Stimulated activated CD8-positive, alpha-beta memory T cell treated with anti-CD3 and anti-CD28 coated beads, Interleukin-4, amount 100 ng/mL, for 48 hours (primary cell): ENCODE measurements at regions not wholly inside any gene's neighbourhood (a gene's known extent, or its start where the extent isn't known, plus 50 kb on each side); places are given as distances from the start of the nearest gene placed in this dataset.

Source experiments
- DNase-seq: peaks from one replicate; pipeline ENCODE4 v3.0.0-alpha.2; 2020

DNA sequence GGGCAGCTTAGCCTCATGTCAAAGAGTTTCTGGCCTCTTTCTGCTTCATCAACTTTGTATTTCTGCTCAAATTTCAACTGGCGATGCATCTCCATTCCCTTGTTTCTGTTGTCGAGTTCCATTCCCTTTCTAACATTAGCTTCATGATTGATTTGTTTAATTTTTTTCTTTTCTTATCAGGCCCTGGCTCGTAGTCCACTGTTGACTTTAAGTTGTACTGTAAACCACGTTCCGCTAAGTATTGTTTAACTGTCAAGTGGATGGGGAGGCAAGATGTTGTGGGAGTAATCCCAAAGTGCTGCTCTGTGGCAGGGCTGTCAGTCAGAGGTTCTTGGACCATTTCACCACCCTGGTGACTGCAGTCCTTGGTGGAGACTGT, 309.1 kb downstream of the PSAT1 start:
- DNase-seq = no peak

DNA sequence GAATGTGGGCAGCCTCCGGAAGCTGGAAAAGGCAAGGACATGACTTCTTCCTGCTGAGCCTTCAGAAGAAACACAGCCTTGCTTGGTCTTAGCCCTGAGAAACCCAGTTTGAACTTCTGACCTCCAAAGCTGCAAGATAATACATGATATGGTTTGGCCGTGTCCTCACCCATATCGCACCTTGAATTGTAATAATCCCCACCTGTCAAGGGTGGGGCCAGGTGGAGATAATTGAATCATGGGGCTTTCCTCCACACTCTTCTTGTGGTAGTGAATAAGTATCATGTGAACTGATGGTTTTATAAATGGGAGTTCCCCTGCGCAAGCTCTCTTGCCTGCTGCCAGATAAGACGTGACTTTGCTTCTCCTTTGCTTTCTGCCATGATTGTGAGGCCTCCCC, 310.9 kb downstream of the PSAT1 start:
- DNase-seq = no peak

DNA sequence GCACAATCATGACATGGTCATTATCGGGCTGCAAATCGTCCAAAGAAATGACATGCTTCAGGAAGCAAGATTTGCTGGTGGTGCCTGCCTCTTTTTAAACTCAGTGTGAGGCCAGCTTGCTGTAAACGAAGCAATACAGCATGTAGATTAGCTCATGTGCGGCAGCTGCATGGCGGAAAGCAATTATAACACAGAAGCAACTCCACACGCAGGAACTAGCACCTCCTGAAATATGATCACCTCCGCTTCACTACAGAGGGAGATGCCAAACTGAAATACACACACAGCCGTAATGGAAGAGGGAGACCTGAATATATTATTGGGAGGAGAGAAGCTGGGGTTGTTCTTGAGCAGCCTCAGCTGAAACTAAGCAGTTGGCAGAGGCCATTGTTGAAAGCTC, 312.5 kb downstream of the PSAT1 start:
- DNase-seq = no peak

DNA sequence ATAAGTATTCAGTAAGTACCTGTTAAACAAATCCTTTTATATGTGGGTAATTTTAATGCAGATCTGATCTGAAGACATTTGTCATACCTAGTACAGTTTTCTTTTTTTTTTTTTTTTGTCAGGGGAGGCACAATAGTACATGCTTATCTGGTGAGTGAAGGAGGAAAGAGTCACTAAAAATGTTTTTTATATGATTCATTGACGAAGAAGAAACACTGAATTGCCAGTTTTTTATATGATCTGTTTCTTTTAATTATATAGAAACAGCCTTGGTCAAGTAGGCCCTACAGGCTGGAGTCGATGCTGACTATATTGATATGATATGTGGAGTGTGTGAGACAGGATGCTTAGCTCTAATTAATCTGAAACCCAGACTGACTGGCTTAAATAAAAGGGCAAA, 315.2 kb downstream of the PSAT1 start:
- no peak for DNase-seq

DNA sequence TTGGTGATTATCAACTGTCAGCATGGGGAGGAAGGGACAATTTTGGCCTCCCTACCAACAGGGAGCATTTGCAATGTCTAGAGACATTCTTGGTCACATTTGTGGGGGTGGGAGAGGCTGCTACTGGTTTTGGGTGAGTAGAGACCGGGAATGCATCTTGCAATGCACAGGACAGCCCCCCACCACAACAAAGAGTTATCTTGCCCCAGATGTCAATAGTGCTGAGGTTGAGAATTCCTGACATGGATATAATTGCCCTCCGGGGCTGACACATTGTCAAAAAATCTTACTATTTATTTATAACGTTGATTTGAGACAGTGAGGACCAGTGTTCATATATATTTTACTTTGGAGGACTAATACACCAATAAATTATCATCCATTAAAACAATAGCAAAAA, 316.1 kb downstream of the PSAT1 start:
- DNase-seq = no peak

DNA sequence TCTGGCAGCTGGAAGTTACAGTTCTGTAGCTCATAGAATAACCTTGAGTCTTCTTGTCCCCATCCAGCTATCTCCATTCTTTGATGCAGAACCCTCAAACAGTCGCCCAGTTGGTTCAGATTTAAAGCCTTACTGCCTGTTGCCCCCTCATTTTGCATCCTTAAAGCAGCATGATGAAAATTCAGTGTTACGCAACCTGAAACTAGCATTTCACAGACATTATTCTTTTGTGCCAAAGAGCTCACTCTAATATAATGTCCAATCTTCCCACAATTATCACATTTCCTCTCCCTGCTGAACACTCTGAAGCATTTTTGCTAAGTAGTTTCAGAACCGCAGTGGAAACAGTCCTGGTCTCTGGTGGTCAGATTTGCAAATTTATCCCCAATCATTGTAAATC, 318.0 kb downstream of the PSAT1 start:
- DNase-seq = no peak

DNA sequence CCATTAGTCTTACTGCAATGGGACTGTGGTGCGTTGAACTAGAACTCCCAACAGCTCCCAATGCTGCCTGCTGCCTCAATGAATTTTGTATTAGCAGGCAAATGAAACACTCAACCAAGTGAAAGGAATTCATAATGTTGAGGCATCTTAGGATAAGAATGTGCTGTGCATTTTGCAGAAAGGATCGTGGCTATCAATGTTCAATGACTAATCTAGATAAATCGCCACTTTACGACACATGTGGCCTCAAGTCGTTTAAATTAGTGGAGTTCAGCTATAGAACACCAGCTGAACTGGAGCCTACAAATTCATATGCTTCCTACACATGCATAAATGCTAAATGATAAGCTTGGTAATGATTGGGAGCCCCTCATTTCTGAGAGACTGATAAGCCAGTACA, 318.4 kb downstream of the PSAT1 start:
- DNase-seq = no peak

DNA sequence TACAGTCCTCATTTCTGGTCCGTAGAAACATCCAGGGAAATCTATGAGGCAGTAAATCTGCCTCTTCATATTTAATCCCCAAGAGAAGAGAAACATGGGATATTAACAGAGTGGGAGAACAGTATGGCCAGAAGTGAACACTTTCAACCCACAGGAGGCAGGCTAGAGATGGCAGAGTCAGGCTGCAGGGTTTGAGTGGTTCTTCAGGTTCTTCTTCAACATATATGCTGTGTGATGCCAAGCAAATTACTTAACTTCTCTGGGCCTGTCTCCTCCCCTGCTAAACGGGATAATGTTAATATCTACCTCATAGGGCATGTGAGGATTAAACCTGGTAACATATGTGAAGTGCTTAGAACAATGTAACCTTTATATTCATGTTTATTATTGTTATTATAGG, 321.8 kb downstream of the PSAT1 start:
- no peak for DNase-seq

DNA sequence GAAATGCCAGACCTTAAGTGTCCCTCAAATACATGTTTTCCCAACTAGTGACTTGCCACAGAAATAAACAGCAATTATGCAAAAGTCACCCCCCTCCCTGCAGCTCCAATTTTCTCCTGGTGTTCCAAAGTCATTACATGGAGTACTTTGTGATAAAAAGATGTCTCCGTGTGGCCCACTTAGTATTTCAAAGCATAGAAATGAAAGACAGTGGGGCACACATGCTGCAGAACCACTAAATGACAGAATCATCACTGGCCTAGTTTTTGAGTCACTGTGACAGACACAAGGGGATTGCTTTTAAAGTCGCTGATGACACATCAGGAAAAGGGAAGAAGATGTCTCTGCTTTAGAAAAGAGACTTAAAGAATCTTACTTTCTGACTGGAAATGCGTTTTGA, 323.4 kb downstream of the PSAT1 start:
- DNase-seq = no peak

DNA sequence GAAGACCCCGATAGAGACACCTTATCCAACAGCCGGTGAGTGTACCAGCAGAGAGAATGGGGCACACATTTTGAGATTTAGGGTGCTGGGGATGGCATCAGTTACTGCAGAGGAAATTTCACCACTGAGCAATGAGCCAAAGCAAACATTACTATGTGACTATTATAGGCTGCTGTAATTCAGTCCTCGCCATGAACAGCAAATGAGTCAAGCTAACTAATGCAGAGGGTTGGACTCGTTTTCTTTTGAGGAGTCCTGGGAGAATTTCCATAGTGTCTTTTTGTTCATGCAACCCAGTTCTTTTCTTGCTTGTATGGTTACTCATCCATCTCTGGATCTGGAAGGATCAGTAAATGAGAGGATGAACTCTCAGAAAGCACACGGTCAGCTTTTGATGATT, 323.8 kb downstream of the PSAT1 start:
- no peak for DNase-seq

DNA sequence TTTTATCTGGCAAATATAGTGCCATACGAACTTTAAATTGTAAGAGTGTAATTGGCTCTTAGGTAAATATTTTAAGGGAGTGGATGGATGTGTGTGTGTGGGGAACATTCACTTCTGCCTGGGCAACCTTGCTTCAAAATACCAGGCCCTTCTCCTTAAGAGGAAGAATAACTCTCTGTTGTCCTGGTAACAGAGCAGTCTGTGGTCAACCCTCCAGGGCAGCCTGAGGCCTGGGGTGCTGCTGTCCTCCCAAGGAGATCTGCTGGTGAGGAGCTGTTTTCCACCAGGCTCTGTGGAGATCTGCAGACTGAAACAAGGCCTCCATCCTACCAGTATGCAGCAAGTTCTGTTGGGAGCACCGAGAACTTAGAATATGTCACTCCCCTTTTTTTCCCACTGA, 325.2 kb downstream of the PSAT1 start:
- DNase-seq = no peak

DNA sequence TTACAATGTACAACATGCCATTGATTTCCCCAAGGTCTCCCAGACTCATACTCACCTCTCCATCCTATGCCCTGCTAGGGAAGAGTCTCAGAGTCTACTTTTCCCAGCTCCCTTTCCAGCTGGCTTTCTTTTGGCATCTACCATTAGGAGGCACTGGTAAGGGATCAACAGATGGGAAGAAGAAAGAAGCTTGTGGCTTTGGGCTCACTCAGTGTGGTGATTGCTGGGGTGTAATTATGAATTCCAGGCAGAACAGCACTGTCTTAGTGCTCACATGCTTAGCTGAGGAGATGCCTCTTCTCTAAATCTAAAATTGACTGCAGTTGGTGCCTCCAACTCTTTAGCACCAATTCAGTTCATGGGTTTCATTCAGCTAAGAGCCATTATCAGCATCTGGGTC, 330.0 kb downstream of the PSAT1 start:
- no peak for DNase-seq

DNA sequence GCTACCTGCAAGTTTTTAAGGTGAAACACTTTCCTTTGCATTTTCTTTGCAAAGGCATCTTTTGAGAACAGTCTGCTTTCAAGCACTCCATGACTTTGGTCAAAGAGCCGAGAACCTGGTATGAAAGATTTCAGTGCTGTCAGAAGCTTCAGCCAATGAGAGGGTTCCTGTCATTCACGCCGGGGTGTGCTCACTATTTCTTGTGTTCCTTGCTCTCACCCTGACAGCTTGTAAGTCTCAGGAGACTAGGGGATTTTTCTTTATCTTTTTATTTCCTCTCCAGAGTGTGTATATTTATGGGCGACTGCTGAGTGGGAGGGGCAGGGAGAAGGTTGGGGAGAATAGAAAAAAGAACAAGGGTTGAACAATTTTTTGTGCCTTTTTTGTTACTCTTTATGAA, 334.0 kb downstream of the PSAT1 start:
- DNase-seq = no peak

DNA sequence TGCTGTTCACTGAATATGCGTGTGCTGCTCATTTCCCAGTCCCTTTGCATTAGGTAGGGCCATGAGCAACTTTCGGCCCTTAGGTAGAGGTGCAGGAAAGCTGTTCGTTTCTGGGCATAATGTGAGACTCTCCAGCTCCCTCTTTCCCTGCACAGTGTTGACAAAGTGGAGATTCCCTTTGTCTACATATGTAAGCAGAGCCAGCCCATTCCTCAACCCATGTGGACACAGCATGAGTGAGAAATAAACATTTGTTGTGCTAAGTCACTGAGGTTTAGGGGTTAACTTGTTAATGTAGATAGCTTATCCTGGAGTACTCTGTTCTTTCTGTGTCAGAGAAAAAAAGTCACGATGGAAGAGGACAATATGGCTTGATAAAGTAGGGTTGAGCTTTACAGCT, 343.8 kb downstream of the PSAT1 start:
- DNase-seq = no peak

DNA sequence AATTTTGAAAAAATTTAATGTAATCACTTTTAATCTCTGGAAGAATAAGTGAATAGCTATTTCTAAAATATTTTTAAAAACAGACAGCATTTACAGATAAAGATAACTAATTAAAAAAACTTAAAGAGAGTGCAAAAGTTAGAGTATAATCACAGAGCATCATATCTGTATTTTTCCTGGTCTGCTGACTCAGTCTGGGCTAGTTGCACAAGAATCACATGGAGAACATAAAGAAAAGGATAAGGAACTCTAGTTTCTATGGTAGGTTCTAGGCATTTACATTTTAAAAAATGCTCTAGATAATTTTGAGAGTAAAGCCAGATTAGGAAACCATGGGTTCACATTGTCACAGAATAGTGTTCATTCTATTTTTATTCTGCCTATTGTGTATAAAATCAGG, 347.4 kb downstream of the PSAT1 start:
- DNase-seq = no peak

DNA sequence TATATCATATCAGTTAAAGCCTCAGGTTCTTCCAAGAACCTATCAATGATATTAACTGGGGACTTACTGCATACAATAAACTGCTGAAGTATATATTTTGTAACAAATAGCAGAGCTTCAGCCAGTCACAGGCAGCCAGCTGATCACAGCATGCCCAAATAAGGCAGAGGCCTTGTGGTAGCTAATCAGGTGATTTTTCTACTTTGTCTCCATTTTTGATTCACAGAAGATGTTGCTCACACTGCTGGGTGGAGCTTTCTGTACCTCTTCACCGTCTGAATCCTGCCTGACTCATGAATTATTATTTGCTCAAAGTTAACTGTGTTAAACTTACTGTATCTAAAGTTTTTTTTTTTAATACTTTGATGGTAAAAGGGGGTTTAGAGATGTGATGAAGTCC, 357.4 kb downstream of the PSAT1 start:
- DNase-seq = no peak

DNA sequence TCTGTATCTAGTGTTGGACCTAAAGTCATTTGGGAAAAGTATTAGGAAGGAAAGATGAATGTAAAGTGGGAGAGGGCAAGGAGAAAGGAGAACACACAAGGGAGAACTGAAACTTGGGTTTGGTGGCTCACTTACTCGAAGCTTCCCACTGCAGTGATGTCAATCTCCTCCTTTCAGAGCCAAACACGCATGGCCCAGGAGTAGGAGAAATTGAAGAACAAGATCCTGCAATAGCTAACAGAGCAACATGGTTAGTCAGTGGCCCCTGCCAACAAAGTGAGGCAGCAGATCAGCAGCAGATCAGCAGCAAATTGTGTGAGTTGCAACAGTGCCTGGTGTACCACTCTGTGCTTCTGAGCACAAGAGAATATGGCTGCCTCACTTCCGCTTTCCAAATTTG, 366.4 kb downstream of the PSAT1 start:
- no peak for DNase-seq

DNA sequence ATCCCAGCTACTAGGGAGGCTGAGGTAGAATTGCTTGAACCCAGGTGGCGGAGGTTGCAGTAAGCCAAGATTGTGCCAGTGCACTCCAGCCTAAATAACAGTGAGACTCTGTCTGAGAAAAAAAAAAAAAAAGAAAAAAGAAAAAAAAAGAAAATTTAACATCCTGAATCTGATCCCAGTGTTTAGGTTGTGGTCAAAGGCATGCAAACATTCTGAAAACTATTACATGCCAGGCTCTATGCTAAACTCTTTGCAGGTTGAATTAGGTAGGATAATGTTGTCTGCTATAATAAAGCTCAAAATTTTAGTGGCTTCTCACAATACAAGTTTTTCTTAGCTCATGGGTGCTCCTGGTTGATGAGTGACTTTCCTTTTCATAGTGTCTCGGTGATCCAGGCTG, 367.4 kb downstream of the PSAT1 start:
- no peak for DNase-seq

DNA sequence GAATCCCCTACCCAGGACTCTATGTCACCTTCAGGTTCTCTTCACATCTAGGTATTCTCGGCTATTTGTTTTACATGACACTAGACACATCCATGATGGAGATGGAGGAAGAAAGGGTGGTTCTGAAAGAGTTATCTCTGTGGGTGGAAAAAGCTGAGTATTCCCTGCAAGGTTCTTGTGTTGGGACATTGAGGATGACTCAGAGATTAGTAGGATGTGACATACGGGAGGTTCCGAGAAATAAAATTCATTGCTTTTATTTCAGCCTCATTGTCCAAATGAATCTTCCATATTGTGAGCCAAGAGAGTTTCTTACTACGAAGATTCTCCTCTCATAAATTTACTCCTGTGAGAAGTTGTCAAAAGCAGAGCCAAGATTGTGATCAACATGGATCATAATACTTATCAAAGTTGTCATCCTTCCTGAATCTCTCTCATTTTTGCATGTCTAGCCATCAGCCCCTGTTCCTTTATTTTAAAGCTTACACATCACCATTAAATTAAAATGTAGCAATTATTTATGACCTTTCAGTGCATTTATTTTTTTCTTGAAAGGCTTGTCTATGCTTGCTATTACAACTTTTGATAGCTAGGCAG, 370.0 kb downstream of the PSAT1 start:
- DNase-seq = no peak

DNA sequence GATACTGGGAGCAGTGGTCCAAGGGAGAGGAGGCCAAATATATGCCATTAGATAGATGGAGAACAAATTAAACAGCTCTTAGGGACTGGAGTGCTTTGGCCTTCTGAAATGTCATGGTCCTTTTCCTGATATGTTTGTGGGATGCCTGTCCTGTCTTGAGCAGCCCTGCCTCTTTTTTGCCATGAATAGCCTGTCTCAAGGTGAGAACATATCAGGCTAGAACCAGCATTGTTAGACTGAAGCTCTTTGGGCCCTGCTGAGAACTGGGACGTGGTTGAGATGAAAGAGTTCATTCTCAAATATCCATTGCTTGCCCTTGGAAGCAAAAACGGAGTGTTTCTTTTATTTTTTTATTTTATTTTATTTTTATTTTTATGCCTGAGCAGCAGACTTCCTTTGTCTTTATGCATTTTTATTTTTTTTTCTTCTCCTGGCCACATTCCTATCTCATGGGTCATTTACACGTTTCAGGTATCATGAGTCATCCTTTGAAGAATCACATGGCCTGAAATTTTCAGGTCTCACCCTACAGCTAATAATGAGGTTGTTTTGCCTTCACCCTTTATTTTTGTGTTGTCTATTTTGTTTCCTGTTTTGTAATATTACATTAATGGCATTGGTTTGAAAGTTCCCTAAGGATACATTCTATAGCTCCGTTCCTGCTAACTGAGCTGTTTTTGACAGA, 371.4 kb downstream of the PSAT1 start:
- DNase-seq = no peak

DNA sequence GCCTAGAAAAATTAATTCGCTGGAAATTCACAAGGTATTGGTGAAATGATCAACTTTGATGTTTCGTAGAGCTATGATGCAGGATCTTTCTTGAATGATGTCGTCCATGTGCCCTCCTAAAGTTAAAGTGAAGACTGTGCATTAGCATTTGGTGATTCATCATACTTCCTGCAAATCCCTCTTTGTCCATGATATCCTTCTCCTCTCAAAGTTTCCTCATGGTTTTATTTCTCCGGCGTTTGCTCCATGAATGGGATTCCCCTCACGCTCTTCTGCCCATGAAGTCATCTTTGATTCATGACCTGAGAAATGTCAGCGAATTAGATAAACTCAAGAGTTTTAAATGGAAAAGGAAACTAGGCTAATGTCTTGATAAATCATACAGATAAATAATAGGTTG, 372.7 kb downstream of the PSAT1 start:
- no peak for DNase-seq

DNA sequence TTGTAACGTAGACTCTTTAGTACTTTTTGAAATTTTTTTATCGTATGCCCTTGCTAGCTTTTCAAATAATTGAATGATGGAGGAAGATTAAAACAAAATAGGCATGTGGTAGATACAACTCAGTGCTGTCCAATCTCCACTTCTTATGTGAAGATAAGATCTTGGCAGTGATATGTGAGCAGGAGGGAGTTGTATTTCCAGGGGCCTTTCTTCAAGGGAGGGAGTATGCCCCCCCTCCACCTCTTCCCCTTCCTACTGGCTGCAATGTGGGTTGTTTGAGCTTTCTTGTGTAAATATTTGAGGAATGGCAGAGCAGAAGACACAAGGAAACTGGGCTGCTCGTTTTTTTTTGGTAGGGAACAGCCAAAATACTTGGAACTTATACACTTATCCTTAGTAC, 374.9 kb downstream of the PSAT1 start:
- DNase-seq = no peak

DNA sequence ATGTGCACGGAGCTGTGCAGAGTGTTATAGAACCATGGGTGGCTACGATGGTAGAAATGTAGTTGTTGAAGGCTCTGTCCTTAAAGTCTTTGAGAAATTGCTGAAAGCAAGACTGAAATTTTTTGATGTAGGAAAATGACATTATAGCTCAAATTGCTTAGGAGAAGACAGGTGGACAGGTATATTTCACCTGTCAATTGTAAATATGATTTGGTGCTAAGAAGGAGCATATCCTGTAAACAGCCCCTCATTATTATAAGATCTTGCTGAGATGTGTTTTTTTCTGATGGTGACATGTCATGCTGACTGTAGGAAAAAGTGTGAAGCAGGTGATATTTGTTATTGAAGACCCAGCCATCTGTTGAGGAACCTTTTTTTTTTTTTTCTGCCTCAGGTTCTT, 377.9 kb downstream of the PSAT1 start:
- DNase-seq = no peak

DNA sequence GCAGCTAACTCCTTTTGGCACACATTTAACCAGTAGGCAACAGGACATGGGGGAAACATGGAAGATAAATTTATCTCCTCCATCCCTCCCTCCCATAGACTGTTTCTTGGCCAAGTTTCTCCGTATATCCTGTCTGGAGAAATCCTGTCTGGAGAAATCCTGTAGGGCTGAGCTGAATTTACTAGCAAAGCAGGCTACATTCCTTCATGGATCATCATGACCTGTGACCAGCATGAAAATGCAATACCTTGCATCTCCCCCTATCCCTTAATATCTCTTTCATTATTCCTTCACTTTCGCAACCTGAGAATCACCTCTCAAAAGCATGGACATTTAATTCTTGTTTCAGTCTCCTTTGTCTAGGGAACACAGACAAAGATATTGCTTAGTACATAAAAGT, 379.1 kb downstream of the PSAT1 start:
- no peak for DNase-seq

DNA sequence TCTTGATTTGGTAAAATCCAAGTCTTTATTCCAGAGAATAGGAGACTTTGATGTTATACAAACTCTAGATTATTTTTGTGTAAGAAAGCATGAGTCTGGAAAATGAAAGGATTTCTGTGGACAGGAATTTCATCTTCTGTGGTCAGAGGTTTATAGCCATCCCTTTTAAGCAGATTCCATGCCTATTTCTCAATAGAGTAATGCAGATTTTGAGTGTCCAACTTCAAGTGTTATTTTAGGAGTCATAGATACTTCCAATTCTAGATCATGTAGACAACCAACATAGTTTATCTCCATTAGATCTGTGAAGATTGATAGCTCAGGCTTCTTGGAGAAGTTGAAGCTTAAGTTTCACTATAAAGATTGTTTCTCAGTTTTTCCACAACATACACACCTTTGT, 379.7 kb downstream of the PSAT1 start:
- no peak for DNase-seq

DNA sequence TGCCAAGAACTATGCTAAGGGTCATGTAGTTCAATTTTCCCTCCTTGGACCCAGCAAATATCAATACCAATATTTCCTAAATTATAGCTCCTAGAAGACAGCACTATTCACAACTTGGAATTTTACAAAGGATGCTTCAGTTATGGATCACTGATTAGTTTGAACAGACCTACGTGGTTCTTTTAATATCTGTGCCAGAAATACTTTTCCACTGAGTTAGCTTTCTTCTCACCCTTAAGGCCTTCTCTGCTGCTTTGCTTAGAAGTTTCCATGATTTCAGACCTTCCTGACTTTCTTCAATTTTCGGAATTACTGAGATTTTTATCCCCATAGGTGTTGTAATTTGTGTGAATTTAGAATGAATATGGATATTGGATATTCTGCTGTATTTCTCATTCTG, 380.4 kb downstream of the PSAT1 start:
- no peak for DNase-seq
